IPS DF 6.9 (cell line): ENCODE measurements at regions not wholly inside any gene's neighbourhood (a gene's known extent, or its start where the extent isn't known, plus 50 kb on each side); places are given as distances from the start of the nearest gene placed in this dataset.

Source experiments
- DNase-seq: peaks from one replicate; pipeline ENCODE4 v3.0.0-alpha.2; 2013; ENCODE audit warnings: low read depth, low spot score
- H3K27ac ChIP-seq: one replicate; pipeline ENCODE4 v1.5.1; 2013; ENCODE audit warnings: low read length, control low read depth
- H3K27me3 ChIP-seq: 2 replicates; pipeline ENCODE4 v1.6.1; 2013; ENCODE audit warnings: mild to moderate bottlenecking, low read length; ENCODE audit not compliant: control insufficient read depth, insufficient read depth
- H3K36me3 ChIP-seq: 2 replicates; pipeline ENCODE4 v1.6.1; 2013; ENCODE audit warnings: low read length; ENCODE audit not compliant: control insufficient read depth, insufficient read depth
- H3K4me1 ChIP-seq: 2 replicates; pipeline ENCODE4 v1.6.1; 2013; ENCODE audit warnings: low read length; ENCODE audit not compliant: control insufficient read depth, insufficient read depth
- H3K4me3 ChIP-seq: 2 replicates; pipeline ENCODE4 v1.5.1; 2013; ENCODE audit warnings: mild to moderate bottlenecking, low read length
- H3K9me3 ChIP-seq: 2 replicates; pipeline ENCODE4 v1.6.1; 2013; ENCODE audit warnings: low read length, inconsistent platforms; ENCODE audit not compliant: control insufficient read depth, insufficient read depth
- WGBS: extraction: QIAGEN DNeasy Blood & Tissue Kit; methylation state at CpG from one replicate; pipeline ENCODE4 v1.1.7; 2013; ENCODE audit warnings: mixed read lengths, missing lambda C conversion rate; ENCODE audit not compliant: insufficient read length, insufficient coverage; 5-methylcytosine and 5-hydroxymethylcytosine counted together

- H3K27me3 ChIP-seq = no peaks in the 10 kb centered on the region
- DNase-seq = no peak
- H3K4me1 ChIP-seq = no peaks in the 10 kb centered on the region
- no CpG with 5 or more reads among the region's 6 CpGs for WGBS
- no peaks in the 10 kb centered on the region for H3K36me3 ChIP-seq
- H3K27ac ChIP-seq = no peak overlapping the region
- no peaks in the 10 kb centered on the region for H3K9me3 ChIP-seq
- no peak overlapping the region for H3K4me3 ChIP-seq
These were observed 1626.0 kb upstream of the TENM3 start for GRCh38 chr4:180617196-180617595.

- Histone ChIP-seq H3K9me3 (no peaks in the 10 kb centered on the region), H3K4me1 (no peaks in the 10 kb centered on the region), H3K27me3 (no peaks in the 10 kb centered on the region), H3K36me3 (no peaks in the 10 kb centered on the region), H3K27ac (no peak overlapping the region), H3K4me3 (no peak overlapping the region)
- no peak for DNase-seq
- no CpG with 5 or more reads among the region's 4 CpGs for WGBS
These were observed 1624.8 kb upstream of the TENM3 start for GRCh38 chr4:180618396-180618795.

GRCh38 chr4:180619440-180619839 is 1623.8 kb upstream of the TENM3 start:
- Histone ChIP-seq H3K4me1 (no peaks in the 10 kb centered on the region), H3K36me3 (no peaks in the 10 kb centered on the region), H3K4me3 (no peak overlapping the region), H3K27ac (no peak overlapping the region), H3K27me3 (no peaks in the 10 kb centered on the region), H3K9me3 (no peaks in the 10 kb centered on the region)
- WGBS = no CpG with 5 or more reads among the region's 3 CpGs
- DNase-seq = no peak

GRCh38 chr4:180622254-180622653 is 1620.9 kb upstream of the TENM3 start:
- WGBS = no CpG with 5 or more reads among the region's 3 CpGs
- Histone ChIP-seq H3K27ac (no peak overlapping the region), H3K27me3 (no peaks in the 10 kb centered on the region), H3K4me3 (no peak overlapping the region), H3K9me3 (no peaks in the 10 kb centered on the region), H3K36me3 (no peaks in the 10 kb centered on the region), H3K4me1 (no peaks in the 10 kb centered on the region)
- DNase-seq = no peak

- no peak overlapping the region for H3K27ac ChIP-seq
- no peaks in the 10 kb centered on the region for H3K9me3 ChIP-seq
- no CpG with 5 or more reads among the region's 3 CpGs for WGBS
- no peaks in the 10 kb centered on the region for H3K4me1 ChIP-seq
- DNase-seq = no peak
- H3K4me3 ChIP-seq = no peak overlapping the region
- H3K36me3 ChIP-seq = no peaks in the 10 kb centered on the region
- H3K27me3 ChIP-seq = no peaks in the 10 kb centered on the region
These were observed 1617.5 kb upstream of the TENM3 start for GRCh38 chr4:180625653-180626052.

- H3K27ac ChIP-seq = no peak overlapping the region
- H3K27me3 ChIP-seq = no peaks in the 10 kb centered on the region
- no peaks in the 10 kb centered on the region for H3K36me3 ChIP-seq
- H3K9me3 ChIP-seq = no peaks in the 10 kb centered on the region
- no peak for DNase-seq
- no peaks in the 10 kb centered on the region for H3K4me1 ChIP-seq
- H3K4me3 ChIP-seq = no peak overlapping the region
- no CpG with 5 or more reads among the region's 3 CpGs for WGBS
These were observed 1613.1 kb upstream of the TENM3 start for GRCh38 chr4:180630012-180630665.

GRCh38 chr4:180634306-180634705 is 1608.9 kb upstream of the TENM3 start:
- no peaks in the 10 kb centered on the region for H3K9me3 ChIP-seq
- H3K27me3 ChIP-seq = no peaks in the 10 kb centered on the region
- no peak overlapping the region for H3K4me3 ChIP-seq
- WGBS = no CpG with 5 or more reads among the region's 1 CpG
- no peaks in the 10 kb centered on the region for H3K4me1 ChIP-seq
- H3K36me3 ChIP-seq = no peaks in the 10 kb centered on the region
- DNase-seq = no peak
- H3K27ac ChIP-seq = no peak overlapping the region

GRCh38 chr4:180635281-180635680 is 1607.9 kb upstream of the TENM3 start:
- H3K27me3 ChIP-seq = no peaks in the 10 kb centered on the region
- no peak overlapping the region for H3K27ac ChIP-seq
- no peaks in the 10 kb centered on the region for H3K36me3 ChIP-seq
- no peak for DNase-seq
- H3K4me3 ChIP-seq = no peak overlapping the region
- H3K9me3 ChIP-seq = no peaks in the 10 kb centered on the region
- WGBS = no CpG with 5 or more reads among the region's 8 CpGs
- H3K4me1 ChIP-seq = peaks cover under 1% of the 10 kb centered on the region; the same call in 1 of the 2 replicates

- WGBS = no CpG with 5 or more reads among the region's 4 CpGs
- no peak for DNase-seq
- Histone ChIP-seq H3K27me3 (no peaks in the 10 kb centered on the region), H3K9me3 (no peaks in the 10 kb centered on the region), H3K36me3 (no peaks in the 10 kb centered on the region), H3K4me3 (no peak overlapping the region), H3K4me1 (peaks cover 1% of the 10 kb centered on the region; the same call in 1 of the 2 replicates), H3K27ac (no peak overlapping the region)
These were observed 1606.4 kb upstream of the TENM3 start for GRCh38 chr4:180636696-180637404.

GRCh38 chr4:180637616-180638015 is 1605.6 kb upstream of the TENM3 start:
- no peak for DNase-seq

GRCh38 chr4:180640193-180640592 is 1603.0 kb upstream of the TENM3 start:
- Histone ChIP-seq H3K27me3 (no peaks in the 10 kb centered on the region), H3K36me3 (no peaks in the 10 kb centered on the region), H3K27ac (no peak overlapping the region), H3K4me1 (peaks cover 1% of the 10 kb centered on the region; the same call in 1 of the 2 replicates), H3K9me3 (no peaks in the 10 kb centered on the region), H3K4me3 (no peak overlapping the region)
- WGBS = no CpG with 5 or more reads among the region's 2 CpGs
- DNase-seq = no peak

More at GRCh38 chr4:180637616-180638015, 1605.6 kb upstream of the TENM3 start:
- Histone ChIP-seq H3K27ac (no peak overlapping the region), H3K4me1 (peaks cover 1% of the 10 kb centered on the region; the same call in 1 of the 2 replicates), H3K9me3 (no peaks in the 10 kb centered on the region), H3K36me3 (no peaks in the 10 kb centered on the region), H3K4me3 (no peak overlapping the region), H3K27me3 (no peaks in the 10 kb centered on the region)
- WGBS = no CpG with 5 or more reads among the region's 5 CpGs
